ENCODE measurements at regions not wholly inside any gene's neighbourhood (a gene's known extent, or its start where the extent isn't known, plus 50 kb on each side); places are given as distances from the start of the nearest gene placed in this dataset.
A peak's percentile ranks its signal among the peaks of the same experiment; 100 is the strongest.

GRCh38 chr4:18571301-18571761 is 549.8 kb upstream of the LCORL start:
- DNase-seq (ENCODE audit: insufficient read length, low spot score), result no peak
- TF ChIP-seq, protein P1, sequence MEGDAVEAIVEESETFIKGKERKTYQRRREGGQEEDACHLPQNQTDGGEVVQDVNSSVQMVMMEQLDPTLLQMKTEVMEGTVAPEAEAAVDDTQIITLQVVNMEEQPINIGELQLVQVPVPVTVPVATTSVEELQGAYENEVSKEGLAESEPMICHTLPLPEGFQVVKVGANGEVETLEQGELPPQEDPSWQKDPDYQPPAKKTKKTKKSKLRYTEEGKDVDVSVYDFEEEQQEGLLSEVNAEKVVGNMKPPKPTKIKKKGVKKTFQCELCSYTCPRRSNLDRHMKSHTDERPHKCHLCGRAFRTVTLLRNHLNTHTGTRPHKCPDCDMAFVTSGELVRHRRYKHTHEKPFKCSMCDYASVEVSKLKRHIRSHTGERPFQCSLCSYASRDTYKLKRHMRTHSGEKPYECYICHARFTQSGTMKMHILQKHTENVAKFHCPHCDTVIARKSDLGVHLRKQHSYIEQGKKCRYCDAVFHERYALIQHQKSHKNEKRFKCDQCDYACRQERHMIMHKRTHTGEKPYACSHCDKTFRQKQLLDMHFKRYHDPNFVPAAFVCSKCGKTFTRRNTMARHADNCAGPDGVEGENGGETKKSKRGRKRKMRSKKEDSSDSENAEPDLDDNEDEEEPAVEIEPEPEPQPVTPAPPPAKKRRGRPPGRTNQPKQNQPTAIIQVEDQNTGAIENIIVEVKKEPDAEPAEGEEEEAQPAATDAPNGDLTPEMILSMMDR (IDR thresholded peaks at IDR 0.05; ENCODE audit: insufficient read depth, missing control alignments), result no peak
- FAIRE-seq, result no peak

- no peak for FAIRE-seq
- DNase-seq (ENCODE audit: insufficient read length, low spot score), result no peak
- TF ChIP-seq, protein P1 (IDR thresholded peaks at IDR 0.05; ENCODE audit: insufficient read depth, missing control alignments), result no peak
Observed at GRCh38 chr4:18570370-18570769, 548.8 kb upstream of the LCORL start.

DNA sequence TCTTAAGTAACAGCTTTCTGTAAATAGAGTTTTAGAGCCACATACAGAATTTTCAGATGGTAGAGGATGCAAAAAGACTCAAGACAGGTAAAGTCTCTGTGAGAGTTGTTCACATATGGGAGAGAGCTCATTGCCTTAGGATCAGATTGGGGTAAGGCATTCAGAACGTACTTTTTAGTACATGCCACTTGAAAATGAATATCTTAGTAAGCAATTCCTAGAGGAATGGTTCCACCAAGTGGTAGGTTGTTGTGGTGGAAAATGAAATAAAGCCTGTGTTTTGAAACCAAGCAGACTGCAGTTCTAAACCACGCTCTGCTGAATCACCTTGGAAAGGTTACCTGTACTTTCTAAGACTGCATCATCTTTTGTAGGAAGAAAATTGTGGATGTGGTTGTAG is 547.0 kb upstream of the LCORL start:
- TF ChIP-seq, protein P1 (IDR thresholded peaks at IDR 0.05; ENCODE audit: insufficient read depth, missing control alignments), result peak; percentile 42
- no peak for FAIRE-seq
- DNase-seq (ENCODE audit: insufficient read length, low spot score), result no peak

- no peak for FAIRE-seq
Observed at GRCh38 chr4:18566970-18567799, 545.6 kb upstream of the LCORL start.

DNA sequence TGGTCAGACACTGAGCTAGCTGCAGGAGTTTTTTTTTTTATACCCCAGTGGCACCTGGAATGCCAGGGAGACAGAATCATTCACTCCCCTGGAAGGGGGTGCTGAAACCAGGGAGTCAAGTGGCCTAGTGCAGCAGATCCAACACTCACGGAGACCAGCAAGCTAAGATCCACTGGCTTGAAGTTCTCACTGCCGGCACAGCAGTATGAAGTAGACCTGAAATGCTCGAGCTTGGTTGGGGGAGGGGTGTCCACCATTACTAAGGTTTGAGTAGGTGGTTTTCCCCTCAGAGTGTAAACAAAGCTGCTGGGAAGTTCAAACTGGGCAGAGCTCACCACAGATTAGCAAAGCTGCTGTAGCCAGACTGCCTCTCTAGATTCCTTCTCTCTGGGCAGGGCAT is 537.9 kb upstream of the LCORL start:
- DNase-seq (ENCODE audit: insufficient read length, low spot score), result no peak
- no peak for FAIRE-seq
- TF ChIP-seq, protein P1 (IDR thresholded peaks at IDR 0.05; ENCODE audit: insufficient read depth, missing control alignments), result no peak

More at GRCh38 chr4:18566970-18567799, 545.6 kb upstream of the LCORL start:
- TF ChIP-seq, protein P1 (IDR thresholded peaks at IDR 0.05; ENCODE audit: insufficient read depth, missing control alignments), result no peak
- no peak for DNase-seq (ENCODE audit: insufficient read length, low spot score)

DNA sequence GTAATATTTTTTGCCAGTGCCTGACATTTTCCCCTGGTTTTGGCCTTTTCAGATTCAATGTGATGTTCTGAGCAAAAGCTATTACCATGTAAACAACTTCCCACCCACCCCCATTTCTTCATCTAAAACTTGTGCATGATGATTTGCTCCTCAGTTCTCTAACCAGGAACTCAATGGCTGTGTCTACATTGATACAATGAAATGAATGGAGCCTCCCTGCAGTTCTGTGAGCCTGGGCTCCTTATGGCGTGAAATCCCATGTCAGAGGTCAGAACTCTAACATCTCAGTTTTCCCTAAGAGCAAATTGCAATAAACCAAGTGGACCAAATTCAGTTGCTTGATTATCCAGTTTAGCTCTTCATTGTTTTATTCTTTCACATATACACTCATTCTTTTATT is 534.8 kb upstream of the LCORL start:
- no peak for DNase-seq (ENCODE audit: insufficient read length, low spot score)
- TF ChIP-seq, protein P1 (IDR thresholded peaks at IDR 0.05; ENCODE audit: insufficient read depth, missing control alignments), result no peak
- FAIRE-seq, result no peak

GRCh38 chr4:18540349-18540748 is 518.8 kb upstream of the LCORL start:
- FAIRE-seq (no peak), DNase-seq (ENCODE audit: insufficient read length, low spot score) (no peak)
- TF ChIP-seq, protein P1 (IDR thresholded peaks at IDR 0.05; ENCODE audit: insufficient read depth, missing control alignments), result no peak
